Rectal smooth muscle tissue (tissue), 1 donor: ENCODE measurements at regions not wholly inside any gene's neighbourhood (a gene's known extent, or its start where the extent isn't known, plus 50 kb on each side); places are given as distances from the start of the nearest gene placed in this dataset.
A peak's percentile ranks its signal among the peaks of the same experiment; 100 is the strongest.

Experiments
- H3K27ac ChIP-seq: one replicate; pipeline ENCODE4 v1.7.0; 2013; ENCODE audit warnings: low read depth, low read length, inconsistent platforms
- H3K27me3 ChIP-seq: one replicate; pipeline ENCODE4 v1.7.0; 2013; ENCODE audit warnings: low read length; ENCODE audit not compliant: control insufficient read depth, insufficient read depth
- H3K36me3 ChIP-seq: one replicate; pipeline ENCODE4 v1.7.0; 2013; ENCODE audit warnings: low read length; ENCODE audit not compliant: control insufficient read depth, insufficient read depth
- H3K4me1 ChIP-seq: one replicate; pipeline ENCODE4 v1.7.0; 2013; ENCODE audit warnings: low read length; ENCODE audit not compliant: control insufficient read depth, insufficient read depth
- H3K4me3 ChIP-seq: one replicate; pipeline ENCODE4 v1.7.0; 2013; ENCODE audit warnings: low read length
- H3K9ac ChIP-seq: one replicate; pipeline ENCODE4 v1.7.0; 2013; ENCODE audit warnings: low read length

GRCh38 chr7:35985126-35985754 lies 167.8 kb upstream of the EEPD1 start:
- H3K9ac ChIP-seq = no peak overlapping the region

GRCh38 chr7:35987016-35987415 lies 166.0 kb upstream of the EEPD1 start:
- Histone ChIP-seq H3K36me3 (no peaks in the 10 kb centered on the region), H3K4me1 (peaks cover 2% of the 10 kb centered on the region), H3K4me3 (no peak overlapping the region), H3K27me3 (no peaks in the 10 kb centered on the region), H3K27ac (no peak overlapping the region), H3K9ac (no peak overlapping the region)

More at GRCh38 chr7:35985126-35985754, 167.8 kb upstream of the EEPD1 start:
- no peak overlapping the region for H3K27ac ChIP-seq
- no peak overlapping the region for H3K4me3 ChIP-seq
- no peaks in the 10 kb centered on the region for H3K36me3 ChIP-seq
- H3K4me1 ChIP-seq = peaks cover 2% of the 10 kb centered on the region
- no peaks in the 10 kb centered on the region for H3K27me3 ChIP-seq

GRCh38 chr7:35988105-35988504 lies 164.9 kb upstream of the EEPD1 start:
- peak overlapping the region; percentile 59 for H3K27ac ChIP-seq
- no peak overlapping the region for H3K4me3 ChIP-seq
- no peaks in the 10 kb centered on the region for H3K36me3 ChIP-seq
- H3K9ac ChIP-seq = no peak overlapping the region
- no peaks in the 10 kb centered on the region for H3K27me3 ChIP-seq
- peaks cover 2% of the 10 kb centered on the region for H3K4me1 ChIP-seq

GRCh38 chr7:35988818-35989217 lies 164.2 kb upstream of the EEPD1 start:
- H3K4me3 ChIP-seq = no peak overlapping the region
- H3K27ac ChIP-seq = peak overlapping the region; percentile 59
- H3K4me1 ChIP-seq = peaks cover 2% of the 10 kb centered on the region
- H3K36me3 ChIP-seq = no peaks in the 10 kb centered on the region
- no peak overlapping the region for H3K9ac ChIP-seq
- no peaks in the 10 kb centered on the region for H3K27me3 ChIP-seq

GRCh38 chr7:35991511-35992232 lies 161.4 kb upstream of the EEPD1 start:
- Histone ChIP-seq H3K27ac (no peak overlapping the region), H3K36me3 (no peaks in the 10 kb centered on the region), H3K4me3 (no peak overlapping the region), H3K9ac (no peak overlapping the region), H3K27me3 (no peaks in the 10 kb centered on the region), H3K4me1 (peaks cover 2% of the 10 kb centered on the region)

- H3K27ac ChIP-seq = no peak overlapping the region
- peaks cover 2% of the 10 kb centered on the region for H3K4me1 ChIP-seq
- no peak overlapping the region for H3K9ac ChIP-seq
- no peak overlapping the region for H3K4me3 ChIP-seq
- H3K27me3 ChIP-seq = no peaks in the 10 kb centered on the region
- H3K36me3 ChIP-seq = no peaks in the 10 kb centered on the region
Observed at GRCh38 chr7:35992436-35992835, 160.6 kb upstream of the EEPD1 start.

GRCh38 chr7:35993113-35993512 lies 159.9 kb upstream of the EEPD1 start:
- Histone ChIP-seq H3K27me3 (no peaks in the 10 kb centered on the region), H3K4me1 (peaks cover 2% of the 10 kb centered on the region), H3K9ac (no peak overlapping the region), H3K27ac (no peak overlapping the region), H3K4me3 (no peak overlapping the region), H3K36me3 (no peaks in the 10 kb centered on the region)

GRCh38 chr7:35993676-35994606 lies 159.1 kb upstream of the EEPD1 start:
- H3K36me3 ChIP-seq = no peaks in the 10 kb centered on the region
- no peak overlapping the region for H3K27ac ChIP-seq
- H3K4me3 ChIP-seq = no peak overlapping the region
- no peaks in the 10 kb centered on the region for H3K4me1 ChIP-seq
- no peak overlapping the region for H3K9ac ChIP-seq
- H3K27me3 ChIP-seq = no peaks in the 10 kb centered on the region

GRCh38 chr7:35995334-35995733 lies 157.7 kb upstream of the EEPD1 start:
- no peak overlapping the region for H3K4me3 ChIP-seq
- no peak overlapping the region for H3K27ac ChIP-seq
- H3K27me3 ChIP-seq = no peaks in the 10 kb centered on the region

GRCh38 chr7:35998481-35998880 lies 154.6 kb upstream of the EEPD1 start:
- Histone ChIP-seq H3K4me1 (no peaks in the 10 kb centered on the region), H3K27me3 (no peaks in the 10 kb centered on the region), H3K9ac (no peak overlapping the region), H3K4me3 (no peak overlapping the region), H3K36me3 (no peaks in the 10 kb centered on the region), H3K27ac (no peak overlapping the region)

More at GRCh38 chr7:35995334-35995733, 157.7 kb upstream of the EEPD1 start:
- H3K9ac ChIP-seq = no peak overlapping the region
- H3K4me1 ChIP-seq = no peaks in the 10 kb centered on the region
- no peaks in the 10 kb centered on the region for H3K36me3 ChIP-seq

GRCh38 chr7:36001546-36001945 lies 151.5 kb upstream of the EEPD1 start:
- Histone ChIP-seq H3K27ac (no peak overlapping the region), H3K27me3 (no peaks in the 10 kb centered on the region), H3K9ac (no peak overlapping the region), H3K36me3 (no peaks in the 10 kb centered on the region), H3K4me3 (no peak overlapping the region), H3K4me1 (no peaks in the 10 kb centered on the region)

- Histone ChIP-seq H3K27me3 (no peaks in the 10 kb centered on the region), H3K9ac (no peak overlapping the region), H3K4me3 (no peak overlapping the region), H3K36me3 (no peaks in the 10 kb centered on the region), H3K4me1 (no peaks in the 10 kb centered on the region), H3K27ac (no peak overlapping the region)
Observed at GRCh38 chr7:36002900-36003299, 150.2 kb upstream of the EEPD1 start.
